H9 (cell line): ENCODE measurements at regions not wholly inside any gene's neighbourhood (a gene's known extent, or its start where the extent isn't known, plus 50 kb on each side); places are given as distances from the start of the nearest gene placed in this dataset.

Experiments
- DNase-seq: peaks from one replicate; pipeline ENCODE4 v3.0.0-alpha.2; 2017
- H2AFZ ChIP-seq: one replicate; pipeline ENCODE4 v1.6.1; 2013; ENCODE audit warnings: mild to moderate bottlenecking, low read length, control low read depth, moderate library complexity
- H2AK5ac ChIP-seq: 2 replicates; pipeline ENCODE4 v1.6.1; 2013; ENCODE audit warnings: low read length, control low read depth, mixed read lengths; ENCODE audit not compliant: insufficient read length
- H2BK120ac ChIP-seq: one replicate; pipeline ENCODE4 v1.6.1; 2013; ENCODE audit warnings: low read depth, mild to moderate bottlenecking, low read length, control low read depth, inconsistent platforms; ENCODE audit not compliant: poor library complexity, severe bottlenecking
- H2BK12ac ChIP-seq: 2 replicates; pipeline ENCODE4 v1.6.1; 2013; ENCODE audit warnings: low read length, control low read depth, mixed read lengths, low read depth; ENCODE audit not compliant: insufficient read length
- H2BK15ac ChIP-seq: 2 replicates; pipeline ENCODE4 v1.6.1; 2013; ENCODE audit warnings: low read depth, low read length, control low read depth
- H2BK20ac ChIP-seq: one replicate; pipeline ENCODE4 v1.6.1; 2013; ENCODE audit warnings: low read depth, mild to moderate bottlenecking, low read length, control low read depth, inconsistent platforms; ENCODE audit not compliant: poor library complexity, severe bottlenecking
- H2BK5ac ChIP-seq: 2 replicates; pipeline ENCODE4 v1.6.1; 2013; ENCODE audit warnings: low read length, control low read depth, mixed read lengths; ENCODE audit not compliant: insufficient read length
- H3K14ac ChIP-seq: 2 replicates; pipeline ENCODE4 v1.6.1; 2013; ENCODE audit warnings: low read length, control low read depth; ENCODE audit not compliant: insufficient read depth
- H3K18ac ChIP-seq: 2 replicates; pipeline ENCODE4 v1.6.1; 2013; ENCODE audit warnings: low read depth, mild to moderate bottlenecking, mixed read lengths, low read length, control low read depth; ENCODE audit not compliant: insufficient read length
- H3K23ac ChIP-seq: 2 replicates; pipeline ENCODE4 v1.6.1; 2013; ENCODE audit warnings: low read length, control low read depth, mixed read lengths, low read depth; ENCODE audit not compliant: insufficient read length
- H3K23me2 ChIP-seq: 2 replicates; pipeline ENCODE4 v1.6.1; 2013; ENCODE audit warnings: low read depth, mild to moderate bottlenecking, mixed read lengths, low read length, control low read depth; ENCODE audit not compliant: insufficient read length, poor library complexity, severe bottlenecking
- H3K27ac ChIP-seq: 2 replicates; pipeline ENCODE4 v1.5.1; 2013; ENCODE audit warnings: low read length, control low read depth, mixed read lengths, low read depth; ENCODE audit not compliant: insufficient read length
- H3K27me3 ChIP-seq: 2 replicates; pipeline ENCODE4 v1.6.1; 2013; ENCODE audit warnings: low read length, control low read depth, inconsistent platforms; ENCODE audit not compliant: insufficient read depth
- H3K4ac ChIP-seq: 2 replicates; pipeline ENCODE4 v1.6.1; 2013; ENCODE audit warnings: low read depth, mild to moderate bottlenecking, control low read depth, inconsistent platforms, low read length, moderate library complexity
- H3K4me1 ChIP-seq: 2 replicates; pipeline ENCODE4 v1.6.1; 2013; ENCODE audit warnings: low read length, control low read depth, inconsistent platforms; ENCODE audit not compliant: insufficient read depth
- H3K4me2 ChIP-seq: 2 replicates; pipeline ENCODE4 v1.6.1; 2013; ENCODE audit warnings: low read length, control low read depth, mixed read lengths; ENCODE audit not compliant: insufficient read length, insufficient read depth
- H3K56ac ChIP-seq: 2 replicates; pipeline ENCODE4 v1.6.1; 2013; ENCODE audit warnings: low read depth, mild to moderate bottlenecking, mixed read lengths, low read length, control low read depth; ENCODE audit not compliant: insufficient read length
- H3K79me1 ChIP-seq: 2 replicates; pipeline ENCODE4 v1.6.1; 2013; ENCODE audit warnings: low read depth, mild to moderate bottlenecking, moderate library complexity, low read length, control low read depth, inconsistent platforms; ENCODE audit not compliant: insufficient read depth, poor library complexity, severe bottlenecking
- H3K79me2 ChIP-seq: 2 replicates; pipeline ENCODE4 v1.6.1; 2013; ENCODE audit warnings: low read length, control low read depth, inconsistent platforms; ENCODE audit not compliant: insufficient read depth
- H3K9ac ChIP-seq: 2 replicates; pipeline ENCODE4 v1.6.1; 2013; ENCODE audit warnings: low read length, control low read depth, mixed read lengths; ENCODE audit not compliant: insufficient read length; ENCODE audit errors: extremely low read depth
- H3K9me3 ChIP-seq: one replicate; pipeline ENCODE4 v1.6.1; 2013; ENCODE audit warnings: low read depth, low read length, inconsistent platforms; ENCODE audit not compliant: control insufficient read depth
- H3T11ph ChIP-seq: one replicate; pipeline ENCODE4 v1.6.1; 2013; ENCODE audit warnings: mild to moderate bottlenecking, low read length, control low read depth, inconsistent platforms
- H4K20me1 ChIP-seq: one replicate; pipeline ENCODE4 v1.6.1; 2013; ENCODE audit not compliant: control insufficient read depth, insufficient read length, insufficient read depth
- H4K5ac ChIP-seq: 2 replicates; pipeline ENCODE4 v1.6.1; 2013; ENCODE audit warnings: low read depth, mild to moderate bottlenecking, mixed read lengths, low read length, control low read depth; ENCODE audit not compliant: insufficient read length
- H4K8ac ChIP-seq: replicated peaks from 2 replicates; pipeline ENCODE4 v1.6.1; 2013; ENCODE audit warnings: low read length, control low read depth, mixed read lengths, low read depth; ENCODE audit not compliant: insufficient read length
- H4K91ac ChIP-seq: 2 replicates; pipeline ENCODE4 v1.6.1; 2013; ENCODE audit warnings: low read depth, mild to moderate bottlenecking, moderate library complexity, mixed read lengths, low read length, control low read depth; ENCODE audit not compliant: insufficient read length
- H3K27ac Mint-ChIP-seq, 3 experiments: 2 replicates in 2 of 3; 3 replicates in 1 of 3; pipeline ENCODE4 v1.8.0; 2020 to 2021; ENCODE audit warnings: mixed read lengths in 3 of 3, mild to moderate bottlenecking in 1 of 3, moderate library complexity in 1 of 3
- H3K27me3 Mint-ChIP-seq: 2 replicates; pipeline ENCODE4 v1.8.0; 2021; ENCODE audit warnings: low read depth, mild to moderate bottlenecking, moderate library complexity, mixed read lengths
- H3K36me3 Mint-ChIP-seq, 3 experiments: 2 replicates in 2 of 3; 3 replicates in 1 of 3; pipeline ENCODE4 v1.8.0; 2020 to 2021; ENCODE audit warnings: low read depth in 3 of 3, mixed read lengths in 3 of 3; ENCODE audit not compliant: insufficient read depth in 1 of 3
- H3K4me1 Mint-ChIP-seq, 2 experiments: 2 replicates each; pipeline ENCODE4 v1.8.0; 2020; ENCODE audit warnings: mixed read lengths in 2 of 2
- H3K4me3 Mint-ChIP-seq, 2 experiments: 2 replicates in 1 of 2; 3 replicates in 1 of 2; pipeline ENCODE4 v1.8.0; 2020 to 2021; ENCODE audit warnings: mild to moderate bottlenecking in 2 of 2, mixed read lengths in 2 of 2, moderate library complexity in 1 of 2
- H3K9me3 Mint-ChIP-seq, 2 experiments: 2 replicates in 1 of 2; 3 replicates in 1 of 2; pipeline ENCODE4 v1.8.0; 2020; ENCODE audit warnings: mild to moderate bottlenecking in 2 of 2, mixed read lengths in 2 of 2, moderate library complexity in 1 of 2
- WGBS: extraction: QIAGEN DNeasy Blood & Tissue Kit; methylation state at CpG from one replicate; pipeline ENCODE4 v1.1.7; 2013; ENCODE audit warnings: missing lambda C conversion rate, low lambda C conversion rate, mixed read lengths; ENCODE audit not compliant: insufficient read length; ENCODE audit errors: extremely low coverage; 5-methylcytosine and 5-hydroxymethylcytosine counted together
- TF ChIP-seq, protein P1 (sequence below): fragments of 200-600 bp; sonication (generic); conservative IDR thresholded peaks from 3 replicates; pipeline ENCODE4 v1.8.0; 2021; ENCODE audit warnings: antibody characterized with exemption, mild to moderate bottlenecking

DNA sequence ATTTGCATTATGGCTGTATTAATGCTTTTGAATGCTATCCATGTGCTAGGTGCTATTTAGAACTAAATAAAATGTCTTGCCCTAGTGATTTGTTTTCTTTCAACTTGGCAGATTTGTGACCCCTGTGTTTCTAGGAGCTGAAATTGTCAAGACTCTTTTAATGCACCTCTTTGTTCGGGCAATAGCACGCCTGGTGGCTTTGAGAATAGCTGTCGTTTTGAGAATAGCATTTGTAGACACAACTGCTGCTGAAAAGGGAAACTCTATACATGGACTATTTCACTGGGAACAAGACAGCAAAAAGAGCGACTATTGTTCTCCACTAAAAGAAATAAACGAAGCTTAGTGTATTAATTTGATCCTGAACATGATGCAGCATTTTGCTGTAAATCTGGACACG lies 352.1 kb upstream of the ZNF521 start:
- no CpG with 5 or more reads among the region's 6 CpGs for WGBS
- Histone ChIP-seq H3K9ac (no peak overlapping the region), H2AK5ac (no peak overlapping the region)

More for the DNA sequence above, 352.1 kb upstream of the ZNF521 start:
- H2BK15ac ChIP-seq = no peak overlapping the region
- H3T11ph ChIP-seq = no peak overlapping the region
- no peak overlapping the region for H3K18ac ChIP-seq
- H3K4me1 ChIP-seq = no peaks in the 10 kb centered on the region
- H4K5ac ChIP-seq = no peak overlapping the region
- no peaks in the 10 kb centered on the region for H3K9me3 ChIP-seq
- no peak overlapping the region for H2BK120ac ChIP-seq
- Mint-ChIP-seq H3K27ac (no peak overlapping the region), H3K27me3 (no peaks in the 10 kb centered on the region; the same call in 1 of the 2 replicates), H3K9me3 (no peaks in the 10 kb centered on the region), H3K4me3 (no peak overlapping the region), H3K36me3 (no peaks in the 10 kb centered on the region), H3K4me1 (peaks cover 6 to 10% of the 10 kb centered on the region in 2 experiments)
- no peak overlapping the region for H3K56ac ChIP-seq
- no peak overlapping the region for H3K23ac ChIP-seq
- no peak overlapping the region for H4K8ac ChIP-seq
- TF ChIP-seq, protein P1, sequence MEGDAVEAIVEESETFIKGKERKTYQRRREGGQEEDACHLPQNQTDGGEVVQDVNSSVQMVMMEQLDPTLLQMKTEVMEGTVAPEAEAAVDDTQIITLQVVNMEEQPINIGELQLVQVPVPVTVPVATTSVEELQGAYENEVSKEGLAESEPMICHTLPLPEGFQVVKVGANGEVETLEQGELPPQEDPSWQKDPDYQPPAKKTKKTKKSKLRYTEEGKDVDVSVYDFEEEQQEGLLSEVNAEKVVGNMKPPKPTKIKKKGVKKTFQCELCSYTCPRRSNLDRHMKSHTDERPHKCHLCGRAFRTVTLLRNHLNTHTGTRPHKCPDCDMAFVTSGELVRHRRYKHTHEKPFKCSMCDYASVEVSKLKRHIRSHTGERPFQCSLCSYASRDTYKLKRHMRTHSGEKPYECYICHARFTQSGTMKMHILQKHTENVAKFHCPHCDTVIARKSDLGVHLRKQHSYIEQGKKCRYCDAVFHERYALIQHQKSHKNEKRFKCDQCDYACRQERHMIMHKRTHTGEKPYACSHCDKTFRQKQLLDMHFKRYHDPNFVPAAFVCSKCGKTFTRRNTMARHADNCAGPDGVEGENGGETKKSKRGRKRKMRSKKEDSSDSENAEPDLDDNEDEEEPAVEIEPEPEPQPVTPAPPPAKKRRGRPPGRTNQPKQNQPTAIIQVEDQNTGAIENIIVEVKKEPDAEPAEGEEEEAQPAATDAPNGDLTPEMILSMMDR = no peak
- H3K4me2 ChIP-seq = no peak overlapping the region
- no peak overlapping the region for H2BK20ac ChIP-seq
- no peaks in the 10 kb centered on the region for H4K20me1 ChIP-seq
- DNase-seq = no peak
- H3K14ac ChIP-seq = no peak overlapping the region
- H3K23me2 ChIP-seq = no peaks in the 10 kb centered on the region
- no peak overlapping the region for H3K27ac ChIP-seq
- no peak overlapping the region for H2BK12ac ChIP-seq
- H3K79me2 ChIP-seq = no peaks in the 10 kb centered on the region
- no peaks in the 10 kb centered on the region for H3K27me3 ChIP-seq
- H2BK5ac ChIP-seq = no peak overlapping the region
- H3K4ac ChIP-seq = no peak overlapping the region
- no peak overlapping the region for H2AFZ ChIP-seq
- H4K91ac ChIP-seq = no peak overlapping the region
- H3K79me1 ChIP-seq = no peaks in the 10 kb centered on the region
